HCT116 (cell line): ENCODE measurements at regions not wholly inside any gene's neighbourhood (a gene's known extent, or its start where the extent isn't known, plus 50 kb on each side); places are given as distances from the start of the nearest gene placed in this dataset.

Experiments used
- ATF3 ChIP-seq: IDR thresholded peaks from 2 replicates; pipeline ENCODE4 v1.6.1; 2012
- CTCF ChIP-seq, 3 experiments: fragments of 200-600 bp in 1 of 3; sonication (generic) in 1 of 3; IDR thresholded peaks in 2 of 3; conservative IDR thresholded peaks in 1 of 3; 2 replicates each; pipeline ENCODE4 v1.5.1; 2012 to 2017; ENCODE audit warnings: low read depth in 2 of 3, low read length in 2 of 3, antibody characterized with exemption in 1 of 3, borderline replicate concordance in 1 of 3, control low read depth in 1 of 3, mild to moderate bottlenecking in 1 of 3, mixed read lengths in 1 of 3, mixed run types in 1 of 3, moderate library complexity in 1 of 3; ENCODE audit not compliant: insufficient read depth in 1 of 3
- EZH2 ChIP-seq: fragments of 200-600 bp; sonication (generic); IDR thresholded peaks from 2 replicates; pipeline ENCODE4 v1.6.1; 2017; ENCODE audit warnings: antibody characterized with exemption, mixed run types
- POLR2A ChIP-seq: IDR thresholded peaks from 2 replicates; pipeline ENCODE4 v1.7.0; 2011; ENCODE audit warnings: borderline replicate concordance; ENCODE audit not compliant: insufficient read depth, insufficient read length; ENCODE audit errors: extremely low read depth
- POLR2AphosphoS5 ChIP-seq: IDR thresholded peaks from 2 replicates; pipeline ENCODE4 v1.6.1; 2011; ENCODE audit warnings: mild to moderate bottlenecking, low read depth, low read length, moderate library complexity
- RAD21 ChIP-seq: IDR thresholded peaks from 2 replicates; pipeline ENCODE4 v1.6.1; 2012; ENCODE audit warnings: low read depth, mild to moderate bottlenecking
- SIN3A ChIP-seq: IDR thresholded peaks from 2 replicates; pipeline ENCODE4 v1.6.1; 2012; ENCODE audit warnings: low read depth

GRCh38 chr14:80364274-80364673, 153.0 kb upstream of the DIO2 start:
- TF ChIP-seq CTCF (IDR thresholded peaks at IDR 0.05 in 2 of 3, conservative IDR thresholded peaks at IDR 0.05 in 1 of 3; ENCODE audit: borderline replicate concordance in 1 of 3, insufficient read depth in 1 of 3, low read depth in 2 of 3, low read length in 2 of 3) (peak; percentile 14 to 50 (median 28); a peak in 3 of 6 replicates), EZH2 (no peak), SIN3A (no peak), POLR2AphosphoS5 (no peak), POLR2A (no peak), ATF3 (no peak), RAD21 (peak; percentile 36; the same call in 1 of the 2 replicates)
